ENCODE measurements at regions not wholly inside any gene's neighbourhood (a gene's known extent, or its start where the extent isn't known, plus 50 kb on each side); places are given as distances from the start of the nearest gene placed in this dataset.

DNA sequence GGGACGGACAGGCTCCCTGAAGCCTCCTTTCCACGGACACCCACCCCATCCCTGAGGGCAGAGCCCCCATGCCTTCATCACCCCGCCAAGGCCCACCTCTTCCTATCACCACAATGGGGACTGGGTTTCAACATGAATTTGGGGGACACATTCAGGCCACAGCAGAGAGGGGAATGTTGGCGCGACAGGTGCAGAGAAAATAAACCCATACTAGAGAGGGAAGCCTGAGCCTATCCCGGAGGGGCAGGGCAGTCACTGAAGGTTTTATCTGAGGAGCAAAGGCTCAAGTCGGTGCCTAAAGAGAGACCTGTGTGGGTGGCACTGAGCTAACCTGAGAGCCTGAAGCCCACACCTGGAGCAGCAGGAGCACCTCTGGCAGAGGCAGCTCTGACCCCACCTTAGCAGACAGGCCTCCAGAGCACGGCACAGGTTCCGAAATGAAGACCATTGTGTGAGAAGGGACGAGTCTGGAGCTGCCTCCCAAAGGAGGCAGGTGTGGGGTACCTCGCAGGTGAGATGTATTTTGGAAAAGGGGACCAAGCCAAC lies 180.6 kb upstream of the PDE10A start:
- Mint-ChIP-seq H3K9me3 (peaks cover 12% of the 10 kb centered on the region), H3K4me1 (peaks cover 70% of the 10 kb centered on the region), H3K36me3 (peaks cover 9% of the 10 kb centered on the region), H3K4me3 (no peak overlapping the region), H3K27ac (no peak overlapping the region), H3K27me3 (ENCODE audit: low read depth) (no peaks in the 10 kb centered on the region)
- POLR2A ChIA-PET = no interaction called here
- TF ChIP-seq, protein P1, sequence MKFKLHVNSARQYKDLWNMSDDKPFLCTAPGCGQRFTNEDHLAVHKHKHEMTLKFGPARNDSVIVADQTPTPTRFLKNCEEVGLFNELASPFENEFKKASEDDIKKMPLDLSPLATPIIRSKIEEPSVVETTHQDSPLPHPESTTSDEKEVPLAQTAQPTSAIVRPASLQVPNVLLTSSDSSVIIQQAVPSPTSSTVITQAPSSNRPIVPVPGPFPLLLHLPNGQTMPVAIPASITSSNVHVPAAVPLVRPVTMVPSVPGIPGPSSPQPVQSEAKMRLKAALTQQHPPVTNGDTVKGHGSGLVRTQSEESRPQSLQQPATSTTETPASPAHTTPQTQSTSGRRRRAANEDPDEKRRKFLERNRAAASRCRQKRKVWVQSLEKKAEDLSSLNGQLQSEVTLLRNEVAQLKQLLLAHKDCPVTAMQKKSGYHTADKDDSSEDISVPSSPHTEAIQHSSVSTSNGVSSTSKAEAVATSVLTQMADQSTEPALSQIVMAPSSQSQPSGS (CRISPR knock-in tag; IDR thresholded peaks at IDR 0.05; ENCODE audit: borderline replicate concordance, low read depth) = no peak
- TF ChIP-seq ZBTB21 (CRISPR knock-in tag; IDR thresholded peaks at IDR 0.05; ENCODE audit: borderline replicate concordance) = no peak
- TF ChIP-seq, protein P2, sequence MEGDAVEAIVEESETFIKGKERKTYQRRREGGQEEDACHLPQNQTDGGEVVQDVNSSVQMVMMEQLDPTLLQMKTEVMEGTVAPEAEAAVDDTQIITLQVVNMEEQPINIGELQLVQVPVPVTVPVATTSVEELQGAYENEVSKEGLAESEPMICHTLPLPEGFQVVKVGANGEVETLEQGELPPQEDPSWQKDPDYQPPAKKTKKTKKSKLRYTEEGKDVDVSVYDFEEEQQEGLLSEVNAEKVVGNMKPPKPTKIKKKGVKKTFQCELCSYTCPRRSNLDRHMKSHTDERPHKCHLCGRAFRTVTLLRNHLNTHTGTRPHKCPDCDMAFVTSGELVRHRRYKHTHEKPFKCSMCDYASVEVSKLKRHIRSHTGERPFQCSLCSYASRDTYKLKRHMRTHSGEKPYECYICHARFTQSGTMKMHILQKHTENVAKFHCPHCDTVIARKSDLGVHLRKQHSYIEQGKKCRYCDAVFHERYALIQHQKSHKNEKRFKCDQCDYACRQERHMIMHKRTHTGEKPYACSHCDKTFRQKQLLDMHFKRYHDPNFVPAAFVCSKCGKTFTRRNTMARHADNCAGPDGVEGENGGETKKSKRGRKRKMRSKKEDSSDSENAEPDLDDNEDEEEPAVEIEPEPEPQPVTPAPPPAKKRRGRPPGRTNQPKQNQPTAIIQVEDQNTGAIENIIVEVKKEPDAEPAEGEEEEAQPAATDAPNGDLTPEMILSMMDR (IDR thresholded peaks at IDR 0.05) = no peak
- no peak for TF ChIP-seq EMX1 (CRISPR knock-in tag; IDR thresholded peaks at IDR 0.05)
- TF ChIP-seq, protein P3, sequence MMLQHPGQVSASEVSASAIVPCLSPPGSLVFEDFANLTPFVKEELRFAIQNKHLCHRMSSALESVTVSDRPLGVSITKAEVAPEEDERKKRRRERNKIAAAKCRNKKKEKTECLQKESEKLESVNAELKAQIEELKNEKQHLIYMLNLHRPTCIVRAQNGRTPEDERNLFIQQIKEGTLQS (CRISPR knock-in tag; conservative IDR thresholded peaks at IDR 0.05) = no peak
- no peak for TF ChIP-seq ZNF671 (CRISPR knock-in tag; IDR thresholded peaks at IDR 0.05)
- TF ChIP-seq, protein P4, sequence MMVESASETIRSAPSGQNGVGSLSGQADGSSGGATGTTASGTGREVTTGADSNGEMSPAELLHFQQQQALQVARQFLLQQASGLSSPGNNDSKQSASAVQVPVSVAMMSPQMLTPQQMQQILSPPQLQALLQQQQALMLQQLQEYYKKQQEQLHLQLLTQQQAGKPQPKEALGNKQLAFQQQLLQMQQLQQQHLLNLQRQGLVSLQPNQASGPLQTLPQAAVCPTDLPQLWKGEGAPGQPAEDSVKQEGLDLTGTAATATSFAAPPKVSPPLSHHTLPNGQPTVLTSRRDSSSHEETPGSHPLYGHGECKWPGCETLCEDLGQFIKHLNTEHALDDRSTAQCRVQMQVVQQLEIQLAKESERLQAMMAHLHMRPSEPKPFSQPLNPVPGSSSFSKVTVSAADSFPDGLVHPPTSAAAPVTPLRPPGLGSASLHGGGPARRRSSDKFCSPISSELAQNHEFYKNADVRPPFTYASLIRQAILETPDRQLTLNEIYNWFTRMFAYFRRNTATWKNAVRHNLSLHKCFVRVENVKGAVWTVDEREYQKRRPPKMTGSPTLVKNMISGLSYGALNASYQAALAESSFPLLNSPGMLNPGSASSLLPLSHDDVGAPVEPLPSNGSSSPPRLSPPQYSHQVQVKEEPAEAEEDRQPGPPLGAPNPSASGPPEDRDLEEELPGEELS (CRISPR knock-in tag; IDR thresholded peaks at IDR 0.05) = no peak
- TF ChIP-seq IRF2 (CRISPR knock-in tag; IDR thresholded peaks at IDR 0.05; ENCODE audit: borderline replicate concordance, low read depth) = no peak
- TF ChIP-seq ZNF317 (CRISPR knock-in tag; IDR thresholded peaks at IDR 0.05; ENCODE audit: borderline replicate concordance, low read depth) = no peak
- no peak for TF ChIP-seq ZNF219 (CRISPR knock-in tag; IDR thresholded peaks at IDR 0.05; ENCODE audit: borderline replicate concordance)
- TF ChIP-seq NR3C1 (CRISPR knock-in tag; conservative IDR thresholded peaks at IDR 0.05; ENCODE audit: low read depth) = no peak
- no peak for TF ChIP-seq CBFB (CRISPR knock-in tag; IDR thresholded peaks at IDR 0.05; ENCODE audit: low read depth)
- no peak for TF ChIP-seq SP1 (CRISPR knock-in tag; conservative IDR thresholded peaks at IDR 0.05)
- TF ChIP-seq GABPB1 (CRISPR knock-in tag; IDR thresholded peaks at IDR 0.05) = no peak
- TF ChIP-seq ZNF423 (CRISPR knock-in tag; IDR thresholded peaks at IDR 0.05) = no peak
- no peak for TF ChIP-seq TCF7 (CRISPR knock-in tag; IDR thresholded peaks at IDR 0.05; ENCODE audit: low read depth)
- CTCF ChIA-PET = interaction anchor here (1.8 kb wide), 1 partner anchor 118 kb away, joined by 8 read pairs; no protein-coding TSS in a partner anchor
- ATAC-seq = no peak
- no peak for DNase-seq (ENCODE audit: low spot score)

DNA sequence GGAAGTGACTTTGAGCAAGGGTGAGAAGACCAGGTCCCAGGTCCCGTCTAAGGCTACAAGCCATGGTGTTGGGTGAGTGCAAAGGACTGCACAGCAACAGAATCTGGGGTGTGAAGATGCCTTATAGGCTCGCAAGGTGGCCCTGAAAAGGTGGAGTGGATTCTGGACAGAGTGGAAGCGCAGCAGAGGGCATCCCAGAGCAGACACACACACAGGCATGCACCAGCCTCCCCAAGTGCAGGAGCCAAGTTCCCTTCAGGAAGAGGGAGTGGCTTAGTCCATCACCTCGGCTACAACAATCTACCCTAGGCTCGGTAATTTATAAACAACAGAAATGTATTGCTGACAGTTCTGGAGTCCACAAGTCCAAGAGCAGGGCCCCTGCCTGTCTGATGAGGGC lies 180.1 kb upstream of the PDE10A start:
- peaks cover 9% of the 10 kb centered on the region for H3K36me3 Mint-ChIP-seq
- peak overlapping the region; percentile 16; the same call in 1 of the 2 replicates for H3K27ac Mint-ChIP-seq
- ATAC-seq (peak; percentile 66), DNase-seq (ENCODE audit: low spot score) (no peak)
- ChIA-PET CTCF (no interaction called here), POLR2A (no interaction called here)
- H3K4me3 Mint-ChIP-seq = peak overlapping the region; percentile 11
- H3K27me3 Mint-ChIP-seq (ENCODE audit: low read depth) = no peaks in the 10 kb centered on the region
- H3K9me3 Mint-ChIP-seq = peaks cover 12% of the 10 kb centered on the region
- TF ChIP-seq, protein P5, sequence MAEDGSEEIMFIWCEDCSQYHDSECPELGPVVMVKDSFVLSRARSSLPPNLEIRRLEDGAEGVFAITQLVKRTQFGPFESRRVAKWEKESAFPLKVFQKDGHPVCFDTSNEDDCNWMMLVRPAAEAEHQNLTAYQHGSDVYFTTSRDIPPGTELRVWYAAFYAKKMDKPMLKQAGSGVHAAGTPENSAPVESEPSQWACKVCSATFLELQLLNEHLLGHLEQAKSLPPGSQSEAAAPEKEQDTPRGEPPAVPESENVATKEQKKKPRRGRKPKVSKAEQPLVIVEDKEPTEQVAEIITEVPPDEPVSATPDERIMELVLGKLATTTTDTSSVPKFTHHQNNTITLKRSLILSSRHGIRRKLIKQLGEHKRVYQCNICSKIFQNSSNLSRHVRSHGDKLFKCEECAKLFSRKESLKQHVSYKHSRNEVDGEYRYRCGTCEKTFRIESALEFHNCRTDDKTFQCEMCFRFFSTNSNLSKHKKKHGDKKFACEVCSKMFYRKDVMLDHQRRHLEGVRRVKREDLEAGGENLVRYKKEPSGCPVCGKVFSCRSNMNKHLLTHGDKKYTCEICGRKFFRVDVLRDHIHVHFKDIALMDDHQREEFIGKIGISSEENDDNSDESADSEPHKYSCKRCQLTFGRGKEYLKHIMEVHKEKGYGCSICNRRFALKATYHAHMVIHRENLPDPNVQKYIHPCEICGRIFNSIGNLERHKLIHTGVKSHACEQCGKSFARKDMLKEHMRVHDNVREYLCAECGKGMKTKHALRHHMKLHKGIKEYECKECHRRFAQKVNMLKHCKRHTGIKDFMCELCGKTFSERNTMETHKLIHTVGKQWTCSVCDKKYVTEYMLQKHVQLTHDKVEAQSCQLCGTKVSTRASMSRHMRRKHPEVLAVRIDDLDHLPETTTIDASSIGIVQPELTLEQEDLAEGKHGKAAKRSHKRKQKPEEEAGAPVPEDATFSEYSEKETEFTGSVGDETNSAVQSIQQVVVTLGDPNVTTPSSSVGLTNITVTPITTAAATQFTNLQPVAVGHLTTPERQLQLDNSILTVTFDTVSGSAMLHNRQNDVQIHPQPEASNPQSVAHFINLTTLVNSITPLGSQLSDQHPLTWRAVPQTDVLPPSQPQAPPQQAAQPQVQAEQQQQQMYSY (CRISPR knock-in tag; IDR thresholded peaks at IDR 0.05) = peak; percentile 97
- TF ChIP-seq FOXJ3 (CRISPR knock-in tag; IDR thresholded peaks at IDR 0.05; ENCODE audit: borderline replicate concordance) = no peak
- no peak for TF ChIP-seq ZNF263 (CRISPR knock-in tag; IDR thresholded peaks at IDR 0.05; ENCODE audit: low read depth)
- peaks cover 73% of the 10 kb centered on the region for H3K4me1 Mint-ChIP-seq
